GM18502 (cell line): ENCODE measurements at regions not wholly inside any gene's neighbourhood (a gene's known extent, or its start where the extent isn't known, plus 50 kb on each side); places are given as distances from the start of the nearest gene placed in this dataset.

Source experiments
- ATAC-seq: cut with Tn5 transposase; IDR thresholded peaks from one replicate; pipeline ENCODE4 v1.9.1; 2021; ENCODE audit warnings: mild to moderate bottlenecking; ENCODE audit not compliant: unreplicated experiment, poor library complexity

- ATAC-seq = no peak
Measured at GRCh38 chr9:106557996-106558667, 304.8 kb upstream of the ZNF462 start.

- no peak for ATAC-seq
Measured at GRCh38 chr9:106560540-106560939, 302.4 kb upstream of the ZNF462 start.

- ATAC-seq = no peak
Measured at GRCh38 chr9:106575823-106576222, 287.1 kb upstream of the ZNF462 start.

GRCh38 chr9:106576232-106576760 lies 286.7 kb upstream of the ZNF462 start:
- ATAC-seq = no peak

GRCh38 chr9:106577121-106577520 lies 285.8 kb upstream of the ZNF462 start:
- no peak for ATAC-seq

GRCh38 chr9:106580546-106580945 lies 282.4 kb upstream of the ZNF462 start:
- ATAC-seq = no peak

- ATAC-seq = no peak
Measured at GRCh38 chr9:106581973-106582372, 281.0 kb upstream of the ZNF462 start.

- no peak for ATAC-seq
Measured at GRCh38 chr9:106583751-106584150, 279.2 kb upstream of the ZNF462 start.

GRCh38 chr9:106587042-106587441 lies 275.9 kb upstream of the ZNF462 start:
- no peak for ATAC-seq

- no peak for ATAC-seq
Measured at GRCh38 chr9:106588626-106589025, 274.3 kb upstream of the ZNF462 start.

GRCh38 chr9:106590759-106591505 lies 272.0 kb upstream of the ZNF462 start:
- ATAC-seq = no peak

GRCh38 chr9:106593201-106593600 lies 269.8 kb upstream of the ZNF462 start:
- ATAC-seq = no peak

GRCh38 chr9:106596984-106597383 lies 266.0 kb upstream of the ZNF462 start:
- ATAC-seq = no peak

GRCh38 chr9:106600955-106601560 lies 261.9 kb upstream of the ZNF462 start:
- no peak for ATAC-seq

GRCh38 chr9:106602344-106602743 lies 260.6 kb upstream of the ZNF462 start:
- no peak for ATAC-seq

GRCh38 chr9:106613250-106613737 lies 249.7 kb upstream of the ZNF462 start:
- no peak for ATAC-seq

- ATAC-seq = no peak
Measured at GRCh38 chr9:106615118-106615889, 247.7 kb upstream of the ZNF462 start.

- ATAC-seq = no peak
Measured at GRCh38 chr9:106616026-106616425, 246.9 kb upstream of the ZNF462 start.

- ATAC-seq = no peak
Measured at GRCh38 chr9:106616851-106617345, 246.1 kb upstream of the ZNF462 start.

- ATAC-seq = no peak
Measured at GRCh38 chr9:106619211-106619610, 243.8 kb upstream of the ZNF462 start.
